NCI-H1105 treated with DMSO at 0.1 percent for 48 hours (cell line): ENCODE measurements at regions not wholly inside any gene's neighbourhood (a gene's known extent, or its start where the extent isn't known, plus 50 kb on each side); places are given as distances from the start of the nearest gene placed in this dataset.

ENCODE experiments used
- DNase-seq: peaks from one replicate; lab custom pipeline; 2025; lab: John Stamatoyannopoulos, UW

DNA sequence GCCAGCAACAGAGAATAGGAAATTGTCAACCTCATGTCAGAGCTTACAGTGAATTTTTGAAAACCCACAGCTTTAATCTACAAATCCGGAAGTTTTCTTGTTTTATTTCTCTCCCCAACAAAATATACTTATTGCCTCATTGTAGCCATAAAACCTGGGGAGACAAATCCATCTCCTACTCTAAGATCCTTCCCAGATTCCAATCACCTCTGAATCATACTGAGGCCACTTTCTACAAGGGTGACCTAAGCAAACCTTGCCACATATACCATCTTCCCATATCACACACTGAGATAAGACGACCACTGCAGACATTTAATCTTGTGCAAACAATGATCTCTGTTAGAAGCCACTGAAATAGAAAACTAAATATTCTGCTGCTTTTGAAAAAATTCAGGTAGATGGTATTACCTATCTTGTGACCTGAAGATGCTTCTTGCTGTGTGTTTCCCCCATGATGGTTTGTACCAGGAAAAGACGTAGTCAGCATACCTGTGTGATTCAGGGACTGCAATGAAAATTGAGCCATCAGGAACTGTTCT lies 171.5 kb upstream of the DUSP10 start:
- no peak for DNase-seq

DNA sequence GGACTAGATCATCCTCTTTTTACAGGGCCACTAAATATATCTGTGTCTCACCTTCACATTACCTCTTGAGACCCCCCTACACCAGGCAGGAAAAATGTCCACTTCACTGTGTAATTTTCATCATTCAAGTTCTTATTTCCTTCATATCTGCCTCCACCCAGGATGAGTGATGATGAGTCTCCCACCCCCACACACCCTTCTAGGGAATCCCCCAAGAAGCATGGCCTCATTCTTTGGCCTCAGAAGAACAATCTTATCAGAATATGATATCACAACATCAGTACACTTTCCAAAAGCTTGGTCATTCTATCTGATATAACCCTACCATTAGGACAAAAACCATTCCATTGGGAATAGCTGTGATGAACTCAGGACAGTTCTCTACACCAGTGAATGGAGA lies 170.3 kb upstream of the DUSP10 start:
- DNase-seq = no peak

DNA sequence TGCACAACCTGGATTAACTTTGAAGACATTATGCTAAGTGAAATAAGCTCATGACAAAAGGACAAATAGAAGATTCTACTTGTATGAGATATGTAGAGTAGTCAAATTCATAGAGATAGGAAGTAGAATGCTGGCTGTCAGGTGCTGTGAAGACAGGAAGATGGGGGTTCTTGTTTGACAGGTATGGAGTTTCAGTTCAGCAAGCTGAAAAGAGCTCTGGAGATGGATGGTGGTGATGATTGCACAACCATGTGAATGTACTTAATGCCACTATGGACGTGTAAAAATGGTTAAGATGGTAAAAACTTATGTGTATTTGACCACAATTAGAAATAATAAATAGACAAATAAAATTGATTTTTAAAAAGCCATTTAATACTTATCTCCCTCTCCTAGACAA lies 169.8 kb upstream of the DUSP10 start:
- no peak for DNase-seq

DNA sequence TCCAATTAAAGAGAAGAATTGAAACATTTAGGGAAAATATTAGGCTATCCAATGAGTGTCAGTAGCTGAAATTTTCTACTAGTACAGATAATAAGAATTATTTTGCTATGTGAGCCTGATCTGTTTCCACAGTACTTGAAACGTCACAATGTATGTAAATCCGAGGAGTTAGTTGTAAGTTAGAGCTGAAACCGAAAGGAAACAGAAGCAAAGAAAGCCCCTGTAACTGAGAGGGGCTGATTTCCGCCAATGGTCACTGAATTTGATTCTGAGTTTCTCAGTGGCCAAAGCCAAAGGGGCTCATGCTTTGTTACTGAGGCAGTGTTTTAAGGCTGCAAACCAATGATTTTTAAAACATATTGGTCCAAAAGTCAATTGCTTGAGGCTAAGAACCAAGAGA lies 168.3 kb upstream of the DUSP10 start:
- DNase-seq = no peak

- DNase-seq = no peak
These were observed 166.7 kb upstream of the DUSP10 start for GRCh38 chr1:221908573-221908972.

DNA sequence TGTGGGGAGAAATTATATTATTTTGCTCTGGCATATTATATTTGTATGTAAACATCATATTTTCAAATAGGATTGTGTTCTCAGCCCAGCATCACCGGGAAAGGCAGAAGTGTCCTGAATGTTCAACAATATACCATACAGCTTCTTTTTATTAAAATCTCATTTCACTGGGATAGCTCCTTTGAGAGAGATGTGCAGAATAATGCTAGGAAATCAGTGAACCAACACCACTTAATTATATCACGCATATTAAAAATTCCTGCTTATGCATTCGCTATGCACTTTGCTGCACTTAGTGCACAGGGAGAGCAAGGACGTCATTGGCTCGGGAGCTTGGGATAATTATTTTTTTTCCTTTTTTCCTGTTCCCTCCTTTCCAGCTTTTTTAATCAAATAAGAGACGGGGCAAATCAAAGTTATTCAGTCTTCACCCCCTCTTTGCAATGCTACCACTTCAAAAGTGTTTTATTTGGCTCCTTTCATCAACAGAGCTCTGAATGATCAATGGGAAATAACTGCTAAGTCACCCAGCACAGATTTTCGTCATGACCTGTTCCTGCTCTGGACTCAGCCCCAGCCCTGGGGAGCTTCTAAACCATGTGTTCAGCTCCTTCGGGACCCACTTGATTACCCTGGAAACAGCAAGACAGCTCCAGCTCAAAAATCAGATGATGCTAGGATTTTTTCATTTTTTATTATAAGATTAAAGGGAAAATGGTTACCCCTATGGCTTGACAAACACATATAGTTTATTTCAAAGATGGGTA lies 165.5 kb upstream of the DUSP10 start:
- DNase-seq = no peak

GRCh38 chr1:221905802-221906201 lies 163.9 kb upstream of the DUSP10 start:
- DNase-seq = no peak

GRCh38 chr1:221904319-221904718 lies 162.4 kb upstream of the DUSP10 start:
- DNase-seq = no peak

- DNase-seq = no peak
These were observed 161.7 kb upstream of the DUSP10 start for GRCh38 chr1:221903594-221903993.

DNA sequence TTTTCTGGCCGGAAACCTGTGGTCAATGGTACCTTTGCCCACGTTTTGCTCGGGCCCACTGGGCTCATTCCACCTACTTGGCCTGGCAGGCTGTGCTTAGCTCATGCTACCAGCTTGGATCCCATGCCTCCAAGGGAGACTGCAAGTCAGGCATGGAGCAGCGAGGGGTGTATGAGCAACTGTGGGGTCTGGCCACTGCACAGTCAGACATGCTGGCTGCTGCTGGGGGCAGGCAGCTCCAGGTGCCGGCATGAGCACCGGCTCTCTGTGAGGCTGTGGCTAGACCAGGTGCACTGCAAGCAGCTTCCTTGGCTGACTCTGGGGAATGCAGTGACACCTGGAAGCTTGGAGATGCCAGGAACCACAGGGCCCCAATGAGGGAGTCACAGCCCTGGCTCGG lies 161.1 kb upstream of the DUSP10 start:
- DNase-seq = no peak

- DNase-seq = no peak
These were observed 158.8 kb upstream of the DUSP10 start for GRCh38 chr1:221900678-221901077.

DNA sequence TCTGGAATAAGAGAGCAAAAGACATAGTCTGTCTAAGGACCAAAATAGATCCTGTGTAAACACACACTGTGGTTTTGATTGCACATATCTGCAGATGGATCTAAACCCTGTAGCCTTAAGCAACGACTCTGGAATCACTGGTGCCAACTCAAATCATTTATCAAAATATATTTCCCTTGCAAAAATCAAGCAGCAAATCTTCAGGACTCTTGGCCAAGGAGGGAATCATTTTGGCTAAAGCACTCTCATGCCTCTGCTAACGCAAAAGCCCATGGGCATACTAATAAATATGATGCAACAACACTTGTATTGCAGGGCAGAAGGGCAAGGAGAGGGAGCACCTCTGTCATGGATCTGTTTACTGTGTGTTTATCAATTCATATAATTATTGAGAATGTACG lies 155.4 kb upstream of the DUSP10 start:
- no peak for DNase-seq

GRCh38 chr1:221892301-221892830 lies 150.5 kb upstream of the DUSP10 start:
- no peak for DNase-seq

DNA sequence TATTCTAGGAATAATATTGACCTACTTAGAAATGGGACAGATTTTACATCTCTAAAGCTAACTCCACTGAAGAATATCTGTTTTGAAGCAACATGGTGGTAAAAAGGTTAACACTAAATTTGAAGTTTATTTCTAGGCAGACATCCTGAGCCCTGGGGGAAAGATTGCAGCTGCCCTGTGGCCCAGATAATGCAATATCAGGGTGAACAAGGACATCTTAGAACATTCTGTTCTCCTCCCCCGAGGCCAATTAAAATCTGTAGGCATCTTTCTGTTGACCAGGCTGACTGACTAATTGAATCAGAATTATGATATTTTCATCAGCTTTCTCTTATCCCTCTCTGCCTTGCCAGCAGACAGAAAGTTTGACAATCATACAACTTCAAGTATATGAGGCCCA lies 149.8 kb upstream of the DUSP10 start:
- DNase-seq = no peak

DNA sequence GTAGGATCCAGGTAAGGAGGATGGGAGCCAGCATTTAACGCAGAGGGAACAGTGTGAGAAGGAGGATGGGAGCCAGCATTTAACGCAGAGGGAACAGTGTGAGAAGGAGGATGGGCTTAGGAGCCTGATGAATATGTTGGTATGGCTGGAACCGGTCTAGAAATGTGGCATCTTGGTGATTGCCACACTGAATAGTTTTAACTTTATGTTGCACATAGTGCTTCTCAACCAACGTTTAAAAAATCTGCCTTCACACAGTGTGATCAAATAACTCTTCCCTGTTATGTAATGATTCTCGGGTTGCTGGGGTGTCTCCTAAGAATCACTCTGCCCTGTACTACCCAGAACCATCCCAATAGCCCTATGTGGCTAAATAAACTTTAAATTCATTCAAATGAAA lies 146.9 kb upstream of the DUSP10 start:
- no peak for DNase-seq

GRCh38 chr1:221888218-221888617 lies 146.3 kb upstream of the DUSP10 start:
- DNase-seq = no peak

DNA sequence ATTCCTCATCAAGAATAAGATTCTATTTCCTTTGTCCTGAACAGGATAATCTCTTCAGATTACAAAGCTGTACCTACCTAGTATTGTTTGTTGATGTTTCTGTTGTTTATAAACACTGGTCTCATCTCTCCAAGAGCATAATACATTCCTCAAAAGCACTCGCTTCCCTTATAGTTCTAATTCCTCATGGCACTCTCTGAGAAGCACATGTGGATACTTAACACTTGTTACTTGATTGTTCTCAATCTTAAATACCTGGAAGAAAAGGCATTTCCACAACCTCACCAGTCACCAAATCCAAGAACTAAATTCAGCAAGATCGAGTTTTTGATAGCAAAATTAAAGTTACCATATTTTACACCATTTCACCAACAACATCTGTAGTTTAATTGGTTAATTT lies 145.9 kb upstream of the DUSP10 start:
- DNase-seq = no peak

DNA sequence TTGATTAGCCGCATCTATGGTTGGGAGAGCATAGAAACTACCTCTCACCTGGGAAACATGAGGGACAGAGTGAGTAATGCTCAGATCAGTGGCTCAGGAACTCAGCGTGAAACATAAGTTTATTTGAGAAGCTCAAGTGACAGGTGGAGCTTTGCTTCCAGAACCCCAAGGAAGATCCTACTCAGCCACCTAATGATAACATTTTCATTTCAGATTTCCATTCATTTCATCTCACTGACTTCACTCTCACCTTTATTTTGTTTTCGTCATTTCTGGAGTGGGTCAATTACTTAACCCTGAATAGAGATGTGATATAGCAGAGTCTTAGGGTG lies 145.5 kb upstream of the DUSP10 start:
- DNase-seq = no peak

DNA sequence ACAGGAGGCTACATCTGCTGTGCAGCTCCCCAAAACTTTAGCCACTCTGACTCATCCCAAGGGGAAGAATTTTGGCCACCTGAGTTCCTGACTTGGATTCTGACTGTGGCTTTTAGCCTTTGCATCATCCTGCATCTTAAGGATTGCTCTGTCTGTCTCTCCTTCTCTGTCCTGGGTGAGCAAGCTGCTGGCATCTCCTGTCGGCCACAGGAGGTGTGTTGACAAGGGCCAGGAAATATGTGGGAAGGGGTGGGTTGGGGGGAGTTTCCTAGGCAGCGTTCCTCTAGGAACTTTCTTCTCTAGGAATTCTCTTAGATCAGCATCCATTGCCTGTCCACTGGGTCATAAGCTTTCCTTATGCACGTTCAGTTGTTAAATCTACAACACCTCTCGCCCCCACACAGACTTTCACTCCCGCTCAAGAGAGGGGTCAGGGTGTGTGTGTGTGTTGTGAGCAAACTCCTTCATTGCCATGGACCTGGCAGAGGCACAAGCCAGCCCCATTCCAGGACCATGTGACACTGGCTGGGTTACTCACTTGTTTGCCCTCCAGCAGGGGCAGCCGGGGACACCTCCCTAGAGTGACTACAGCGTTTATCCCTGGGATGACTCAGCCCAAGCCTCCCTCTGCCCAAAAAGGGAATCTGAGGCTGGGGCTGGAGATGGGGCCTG lies 145.0 kb upstream of the DUSP10 start:
- DNase-seq = no peak

DNA sequence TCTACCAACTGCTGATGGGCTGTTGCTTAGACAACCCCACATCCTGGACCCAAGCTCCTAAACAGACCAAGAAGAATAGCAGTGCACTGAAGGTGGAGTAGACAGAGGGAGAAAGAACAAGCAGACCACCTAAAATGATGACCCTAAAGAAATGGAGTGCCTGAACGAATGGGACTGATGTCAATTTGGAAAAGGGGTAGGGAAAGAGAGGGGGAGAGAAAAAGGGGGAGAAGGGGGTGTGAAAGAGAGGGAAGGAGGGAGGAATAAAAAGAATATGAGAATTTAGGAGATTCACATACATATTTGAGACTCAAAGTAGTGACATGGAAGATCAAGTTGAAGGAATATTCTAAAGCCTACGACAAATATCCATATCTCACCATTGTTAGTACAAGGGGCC lies 144.4 kb upstream of the DUSP10 start:
- DNase-seq = no peak

DNA sequence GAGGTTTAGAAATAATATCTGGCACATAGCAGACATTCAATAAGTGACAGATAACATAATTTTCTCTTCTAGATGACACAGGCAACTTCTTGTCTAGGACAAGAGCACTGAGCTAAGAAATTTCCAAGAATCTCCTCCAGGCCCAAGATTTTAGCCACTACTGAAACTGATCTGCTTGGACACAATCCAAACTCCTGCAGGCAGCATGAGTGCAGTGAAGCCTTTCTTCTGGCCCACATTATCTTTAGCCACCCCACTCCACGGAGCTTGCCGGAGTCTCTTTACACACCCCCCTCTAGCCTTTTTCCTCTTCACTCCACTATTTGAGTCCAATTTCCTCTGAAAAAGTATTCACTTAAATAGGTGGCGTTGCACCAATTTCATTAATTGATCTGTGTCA lies 142.9 kb upstream of the DUSP10 start:
- no peak for DNase-seq

DNA sequence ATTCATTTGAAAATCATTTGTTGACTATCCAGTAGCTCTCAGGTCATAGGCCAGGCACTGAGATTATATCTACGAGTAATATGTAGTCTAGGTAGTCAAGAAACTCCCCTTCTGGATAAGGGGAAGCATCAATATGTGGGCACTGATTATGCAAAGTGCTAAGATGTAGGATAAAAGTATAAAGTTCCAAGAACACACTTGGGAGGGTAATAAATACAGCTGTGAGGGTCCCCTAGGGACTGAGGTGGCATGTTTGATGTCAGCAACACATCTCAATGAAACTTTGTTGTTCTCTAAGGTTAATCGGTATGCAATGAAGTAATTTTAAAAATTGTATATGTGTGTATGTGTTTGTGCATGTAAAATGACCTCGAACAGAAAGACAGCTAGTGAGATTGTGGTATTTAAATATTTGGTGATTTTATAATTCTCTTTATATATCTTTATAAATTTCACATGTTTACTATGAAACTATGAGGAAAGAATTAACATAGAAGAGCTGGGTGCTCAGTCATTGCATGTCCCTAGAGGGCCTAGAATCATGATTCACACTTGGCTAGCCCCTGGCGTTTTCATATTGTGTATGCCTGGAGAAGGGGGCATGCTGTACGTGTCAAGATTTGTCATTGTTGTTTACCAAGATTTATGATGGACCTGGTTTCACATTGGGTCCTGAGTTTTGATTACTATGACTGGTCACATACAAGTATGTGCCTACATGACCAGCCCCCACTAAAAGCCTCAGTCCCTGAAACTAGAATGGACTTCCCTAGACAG lies 140.1 kb upstream of the DUSP10 start:
- no peak for DNase-seq

DNA sequence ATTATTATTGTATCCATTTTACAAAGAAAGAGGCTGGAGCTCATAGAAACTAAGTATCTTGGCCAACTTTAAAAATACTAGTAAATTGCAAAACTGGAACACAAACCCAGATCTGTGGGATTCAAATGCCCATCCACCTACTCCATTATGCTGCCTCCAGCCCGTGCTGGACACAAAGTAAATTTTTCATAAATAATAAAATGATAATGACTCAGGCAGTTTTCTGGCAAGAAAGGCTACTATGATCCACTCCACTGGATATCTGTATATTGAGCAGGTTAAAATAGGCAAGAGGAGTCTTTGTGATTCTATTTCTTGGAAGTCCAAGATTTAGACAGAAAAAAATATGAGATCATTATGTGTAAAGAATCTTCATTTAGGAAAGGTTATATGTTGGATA lies 138.3 kb upstream of the DUSP10 start:
- no peak for DNase-seq
